A549 (cell line): ENCODE measurements at regions not wholly inside any gene's neighbourhood (a gene's known extent, or its start where the extent isn't known, plus 50 kb on each side); places are given as distances from the start of the nearest gene placed in this dataset.

ENCODE experiments used
- ATAC-seq, 2 experiments: fragments of 200-7000 bp in 1 of 2; fragments of >200 bp in 1 of 2; cut with Nextera tagmentation in 1 of 2; cut with Tn5 transposase in 1 of 2; 3 replicates each; pipeline versions ENCODE4 v1.8.0 to v1.9.1; 2018 to 2020; ENCODE audit warnings: mild to moderate bottlenecking in 1 of 2, moderate library complexity in 1 of 2
- CTCF ChIA-PET: fragments of 300-600 bp; sonication (Branson Sonifier 250); formaldehyde crosslinking; extraction: SDS; loops from one replicate; lab custom pipeline; 2021; ENCODE audit warnings: antibody characterized with exemption, inconsistent platforms; lab: Yijun Ruan, JAX
- POLR2A ChIA-PET: fragments of 350-600 bp; formaldehyde crosslinking; extraction: SDS; loops from one replicate; lab custom pipeline; 2021; ENCODE audit warnings: antibody characterized with exemption, inconsistent platforms; lab: Yijun Ruan, JAX
- DNase-seq, 2 experiments: peaks; one replicate each; pipeline versions ENCODE4 v3.0.0 to v3.0.0-alpha.2; 2011 to 2016; ENCODE audit warnings: low read depth in 1 of 2, low spot score in 1 of 2
- FAIRE-seq: peaks from 2 replicates; lab custom pipeline; 2011; peaks lifted over from hg19 to GRCh38; lab: Jason Lieb, UNC
- H3K27ac ChIP-seq, 2 experiments: fragments of >200 bp; sonication (Bioruptor Twin); formaldehyde crosslinking; 3 replicates each; pipeline ENCODE4 v1.5.1; 2016 to 2017
- H3K4me1 ChIP-seq: fragments of >200 bp; sonication (Bioruptor Twin); formaldehyde crosslinking; 3 replicates; pipeline ENCODE4 v1.6.1; 2016
- H3K4me2 ChIP-seq: fragments of >200 bp; sonication (Bioruptor Twin); formaldehyde crosslinking; 3 replicates; pipeline ENCODE4 v1.6.1; 2016
- H3K4me3 ChIP-seq: fragments of >200 bp; sonication (Bioruptor Twin); formaldehyde crosslinking; 3 replicates; pipeline ENCODE4 v1.5.1; 2016
- H3K9me3 ChIP-seq: fragments of >200 bp; sonication (Bioruptor Twin); formaldehyde crosslinking; 3 replicates; pipeline ENCODE4 v1.6.1; 2016
- EHF ChIP-seq: fragments of 250-450 bp; sonication (Bioruptor Pico); IDR thresholded peaks from 2 replicates; pipeline ENCODE4 v1.5.0; 2020; ENCODE audit warnings: mild to moderate bottlenecking
- EHMT2 ChIP-seq: fragments of 200-600 bp; sonication (generic); IDR thresholded peaks from 2 replicates; pipeline ENCODE4 v1.6.1; 2016; ENCODE audit warnings: antibody characterized with exemption, low read depth, mild to moderate bottlenecking, moderate library complexity
- FOXS1 ChIP-seq: fragments of 250-450 bp; sonication (Bioruptor Pico); IDR thresholded peaks from 2 replicates; pipeline ENCODE4 v1.5.0; 2020; ENCODE audit warnings: mild to moderate bottlenecking, moderate library complexity
- GATA3 ChIP-seq: IDR thresholded peaks from 2 replicates; pipeline ENCODE4 v1.6.1; 2012; ENCODE audit warnings: borderline replicate concordance
- HOXA7 ChIP-seq: fragments of 250-450 bp; sonication (Bioruptor Pico); IDR thresholded peaks from 2 replicates; pipeline ENCODE4 v1.5.0; 2020; ENCODE audit warnings: mild to moderate bottlenecking, moderate library complexity
- JUNB ChIP-seq: fragments of >200 bp; sonication (Bioruptor Twin); formaldehyde crosslinking; IDR thresholded peaks from 2 replicates; pipeline ENCODE4 v1.6.1; 2016
- MAZ ChIP-seq: fragments of 150-350 bp; IDR thresholded peaks from 2 replicates; pipeline ENCODE4 v1.6.1; 2014; ENCODE audit warnings: antibody characterized with exemption, low read depth, low read length, borderline replicate concordance
- MYC ChIP-seq: IDR thresholded peaks from 2 replicates; pipeline ENCODE4 v1.6.1; 2012; ENCODE audit warnings: mild to moderate bottlenecking, inconsistent platforms, low read length, improper control_type of control experiment, borderline replicate concordance
- NFE2L2 ChIP-seq: fragments of 150-350 bp; conservative IDR thresholded peaks from 2 replicates; pipeline ENCODE4 v1.6.1; 2014; ENCODE audit warnings: low read length
- NPAS2 ChIP-seq: fragments of 250-450 bp; sonication (Bioruptor Pico); IDR thresholded peaks from 2 replicates; pipeline ENCODE4 v1.8.0; 2022; ENCODE audit warnings: mild to moderate bottlenecking, moderate library complexity, borderline replicate concordance
- PHF8 ChIP-seq: fragments of 200-600 bp; sonication (generic); IDR thresholded peaks from 2 replicates; pipeline ENCODE4 v1.6.1; 2016; ENCODE audit warnings: low read depth, mild to moderate bottlenecking, antibody characterized with exemption, moderate library complexity, borderline replicate concordance
- RARB ChIP-seq: fragments of 250-450 bp; sonication (Bioruptor Pico); IDR thresholded peaks from 2 replicates; pipeline ENCODE4 v1.8.0; 2021; ENCODE audit warnings: mild to moderate bottlenecking, moderate library complexity
- RCOR1 ChIP-seq: fragments of 150-350 bp; IDR thresholded peaks from 2 replicates; pipeline ENCODE4 v1.6.1; 2014; ENCODE audit warnings: antibody characterized with exemption, low read length, low read depth
- RFX5 ChIP-seq: fragments of 450-650 bp; IDR thresholded peaks from 2 replicates; pipeline ENCODE4 v1.7.1; 2014; ENCODE audit warnings: antibody characterized with exemption, mild to moderate bottlenecking, moderate library complexity
- ZC3H11A ChIP-seq: fragments of 450-650 bp; IDR thresholded peaks from 2 replicates; pipeline ENCODE4 v1.6.1; 2014; ENCODE audit warnings: antibody characterized with exemption, mild to moderate bottlenecking
- ZFP36 ChIP-seq: fragments of 450-650 bp; IDR thresholded peaks from 2 replicates; pipeline ENCODE4 v1.6.1; 2014; ENCODE audit warnings: borderline replicate concordance; ENCODE audit not compliant: partially characterized antibody
- ZNF302 ChIP-seq: fragments of 250-450 bp; sonication (Bioruptor Pico); IDR thresholded peaks from 2 replicates; pipeline ENCODE4 v1.9.0; 2021; ENCODE audit warnings: inconsistent platforms, mild to moderate bottlenecking, moderate library complexity
- WGBS: methylation state at CpG from one replicate; pipeline ENCODE4 v1.1.6; 2017; ENCODE audit errors: missing lambda C conversion rate; 5-methylcytosine and 5-hydroxymethylcytosine counted together
- TF ChIP-seq, protein P1 (sequence below): fragments of >200 bp; sonication (Bioruptor Twin); formaldehyde crosslinking; IDR thresholded peaks from 2 replicates; pipeline ENCODE4 v1.6.1; 2016
- TF ChIP-seq, protein P2 (sequence below): IDR thresholded peaks from 2 replicates; pipeline ENCODE4 v1.6.1; 2012; ENCODE audit warnings: low read depth, borderline replicate concordance
- TF ChIP-seq, protein P3 (sequence below): fragments of 250-450 bp; sonication (Bioruptor Pico); IDR thresholded peaks from 2 replicates; pipeline ENCODE4 v1.5.0; 2020; ENCODE audit warnings: low read depth, mild to moderate bottlenecking, moderate library complexity
- TF ChIP-seq, protein P4 (sequence below): fragments of 150-350 bp; IDR thresholded peaks from 2 replicates; pipeline ENCODE4 v1.6.1; 2014; ENCODE audit warnings: low read depth, mild to moderate bottlenecking, low read length
- TF ChIP-seq, protein P5 (sequence below): fragments of 200-600 bp; sonication (generic); IDR thresholded peaks from 2 replicates; pipeline ENCODE4 v1.6.1; 2016; ENCODE audit warnings: antibody characterized with exemption, mild to moderate bottlenecking, moderate library complexity
- TF ChIP-seq, protein P6 (sequence below): IDR thresholded peaks from 2 replicates; pipeline ENCODE4 v1.6.1; 2012

DNA sequence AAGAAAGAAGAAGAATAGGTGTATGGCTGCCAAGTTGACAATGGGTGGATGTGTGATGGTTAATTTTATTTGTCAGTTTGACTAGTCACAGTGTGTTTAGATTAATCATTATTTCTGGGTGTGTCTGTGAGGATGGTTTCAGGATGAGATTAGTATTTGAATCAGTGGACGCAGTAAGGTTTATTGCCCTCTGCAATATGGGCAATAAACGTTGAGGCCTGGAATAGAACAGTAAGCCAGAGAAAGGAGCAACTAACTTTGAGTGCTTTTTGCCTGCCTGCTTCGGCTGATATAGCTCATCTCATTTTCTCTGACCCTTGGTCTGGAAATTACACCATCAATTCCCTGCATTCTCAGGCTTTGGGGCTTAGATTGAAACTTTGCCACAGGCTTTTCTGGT, 140.8 kb upstream of the SPANXN4 start:
- Histone ChIP-seq H3K4me1 (no peaks in the 10 kb centered on the region), H3K4me3 (no peak overlapping the region), H3K4me2 (no peak overlapping the region), H3K27ac (no peak overlapping the region), H3K9me3 (no peaks in the 10 kb centered on the region)
- ChIA-PET CTCF (no interaction called here), POLR2A (no interaction called here)
- WGBS = 31% methylated on average over 3 of the region's 3 CpGs
- DNase-seq = no peak
- FAIRE-seq = no peak
- ATAC-seq = no peak
- TF ChIP-seq, protein P1, sequence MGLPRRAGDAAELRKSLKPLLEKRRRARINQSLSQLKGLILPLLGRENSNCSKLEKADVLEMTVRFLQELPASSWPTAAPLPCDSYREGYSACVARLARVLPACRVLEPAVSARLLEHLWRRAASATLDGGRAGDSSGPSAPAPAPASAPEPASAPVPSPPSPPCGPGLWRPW = no peak
- TF ChIP-seq, protein P2, sequence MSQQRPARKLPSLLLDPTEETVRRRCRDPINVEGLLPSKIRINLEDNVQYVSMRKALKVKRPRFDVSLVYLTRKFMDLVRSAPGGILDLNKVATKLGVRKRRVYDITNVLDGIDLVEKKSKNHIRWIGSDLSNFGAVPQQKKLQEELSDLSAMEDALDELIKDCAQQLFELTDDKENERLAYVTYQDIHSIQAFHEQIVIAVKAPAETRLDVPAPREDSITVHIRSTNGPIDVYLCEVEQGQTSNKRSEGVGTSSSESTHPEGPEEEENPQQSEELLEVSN = no peak
- no peak for TF ChIP-seq MAZ
- TF ChIP-seq FOXS1 (CRISPR knock-in tag) = no peak
- no peak for TF ChIP-seq RCOR1

DNA sequence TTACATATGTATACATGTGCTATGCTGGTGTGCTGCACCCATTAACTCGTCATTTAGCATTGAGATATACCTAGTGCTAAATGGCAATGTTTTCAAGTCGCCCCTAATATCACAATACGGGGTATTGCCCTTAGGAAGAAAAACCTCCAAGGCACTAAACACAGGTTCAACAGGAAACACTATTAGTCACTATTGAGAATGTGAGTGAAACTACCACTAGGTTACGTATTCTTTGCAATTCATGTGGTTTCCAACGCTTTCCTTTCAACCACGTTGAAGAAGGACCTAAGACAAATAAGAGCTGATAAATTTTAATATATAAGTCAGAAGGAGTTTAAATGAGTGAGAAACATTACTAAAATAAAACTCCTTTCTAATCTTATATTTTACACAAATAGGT, 134.7 kb upstream of the SPANXN4 start:
- ChIA-PET POLR2A (no interaction called here), CTCF (no interaction called here)
- DNase-seq = no peak
- Histone ChIP-seq H3K4me1 (no peaks in the 10 kb centered on the region), H3K4me2 (no peak overlapping the region), H3K9me3 (no peaks in the 10 kb centered on the region), H3K4me3 (no peak overlapping the region), H3K27ac (no peak overlapping the region)
- TF ChIP-seq HOXA7 = no peak
- TF ChIP-seq NFE2L2 = no peak
- TF ChIP-seq ZNF302 (CRISPR knock-in tag) = no peak
- TF ChIP-seq PHF8 = no peak
- no peak for TF ChIP-seq ZC3H11A
- TF ChIP-seq, protein P3, sequence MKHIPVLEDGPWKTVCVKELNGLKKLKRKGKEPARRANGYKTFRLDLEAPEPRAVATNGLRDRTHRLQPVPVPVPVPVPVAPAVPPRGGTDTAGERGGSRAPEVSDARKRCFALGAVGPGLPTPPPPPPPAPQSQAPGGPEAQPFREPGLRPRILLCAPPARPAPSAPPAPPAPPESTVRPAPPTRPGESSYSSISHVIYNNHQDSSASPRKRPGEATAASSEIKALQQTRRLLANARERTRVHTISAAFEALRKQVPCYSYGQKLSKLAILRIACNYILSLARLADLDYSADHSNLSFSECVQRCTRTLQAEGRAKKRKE (CRISPR knock-in tag) = no peak
- no peak for TF ChIP-seq FOXS1 (CRISPR knock-in tag)
- no peak for TF ChIP-seq EHMT2
- no peak for TF ChIP-seq GATA3
- TF ChIP-seq, protein P4, sequence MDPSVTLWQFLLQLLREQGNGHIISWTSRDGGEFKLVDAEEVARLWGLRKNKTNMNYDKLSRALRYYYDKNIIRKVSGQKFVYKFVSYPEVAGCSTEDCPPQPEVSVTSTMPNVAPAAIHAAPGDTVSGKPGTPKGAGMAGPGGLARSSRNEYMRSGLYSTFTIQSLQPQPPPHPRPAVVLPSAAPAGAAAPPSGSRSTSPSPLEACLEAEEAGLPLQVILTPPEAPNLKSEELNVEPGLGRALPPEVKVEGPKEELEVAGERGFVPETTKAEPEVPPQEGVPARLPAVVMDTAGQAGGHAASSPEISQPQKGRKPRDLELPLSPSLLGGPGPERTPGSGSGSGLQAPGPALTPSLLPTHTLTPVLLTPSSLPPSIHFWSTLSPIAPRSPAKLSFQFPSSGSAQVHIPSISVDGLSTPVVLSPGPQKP = no peak
- 4% methylated on average over 6 of the region's 6 CpGs for WGBS
- no peak for FAIRE-seq
- ATAC-seq = no peak

DNA sequence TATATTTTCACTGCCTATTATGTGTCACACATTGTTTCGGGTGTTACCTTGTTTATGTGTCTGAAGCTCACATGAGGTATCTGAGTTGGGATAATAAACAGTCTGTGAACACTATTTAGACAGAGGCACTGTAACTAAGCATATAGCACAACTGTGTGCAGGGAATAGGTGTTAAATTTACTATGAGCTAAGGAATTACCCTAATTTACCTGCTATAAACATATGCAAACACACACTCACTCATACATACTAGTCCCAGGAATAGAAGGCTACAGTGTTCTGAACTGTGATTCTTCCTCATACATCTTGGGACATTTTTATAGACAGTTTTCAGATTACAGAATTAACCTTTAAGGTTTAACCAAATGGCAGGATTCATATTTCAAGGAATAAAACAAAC, 127.6 kb upstream of the SPANXN4 start:
- no peak overlapping the region for H3K4me2 ChIP-seq
- POLR2A ChIA-PET = no interaction called here
- H3K4me3 ChIP-seq = no peak overlapping the region
- WGBS = 3% methylated on average over 1 of the region's 1 CpG
- CTCF ChIA-PET = no interaction called here
- no peak for DNase-seq
- FAIRE-seq = no peak
- H3K9me3 ChIP-seq = no peaks in the 10 kb centered on the region
- no peak overlapping the region for H3K27ac ChIP-seq
- no peak for ATAC-seq
- no peaks in the 10 kb centered on the region for H3K4me1 ChIP-seq
- TF ChIP-seq MYC = no peak
- no peak for TF ChIP-seq RARB (CRISPR knock-in tag)
- no peak for TF ChIP-seq ZFP36
- TF ChIP-seq, protein P5, sequence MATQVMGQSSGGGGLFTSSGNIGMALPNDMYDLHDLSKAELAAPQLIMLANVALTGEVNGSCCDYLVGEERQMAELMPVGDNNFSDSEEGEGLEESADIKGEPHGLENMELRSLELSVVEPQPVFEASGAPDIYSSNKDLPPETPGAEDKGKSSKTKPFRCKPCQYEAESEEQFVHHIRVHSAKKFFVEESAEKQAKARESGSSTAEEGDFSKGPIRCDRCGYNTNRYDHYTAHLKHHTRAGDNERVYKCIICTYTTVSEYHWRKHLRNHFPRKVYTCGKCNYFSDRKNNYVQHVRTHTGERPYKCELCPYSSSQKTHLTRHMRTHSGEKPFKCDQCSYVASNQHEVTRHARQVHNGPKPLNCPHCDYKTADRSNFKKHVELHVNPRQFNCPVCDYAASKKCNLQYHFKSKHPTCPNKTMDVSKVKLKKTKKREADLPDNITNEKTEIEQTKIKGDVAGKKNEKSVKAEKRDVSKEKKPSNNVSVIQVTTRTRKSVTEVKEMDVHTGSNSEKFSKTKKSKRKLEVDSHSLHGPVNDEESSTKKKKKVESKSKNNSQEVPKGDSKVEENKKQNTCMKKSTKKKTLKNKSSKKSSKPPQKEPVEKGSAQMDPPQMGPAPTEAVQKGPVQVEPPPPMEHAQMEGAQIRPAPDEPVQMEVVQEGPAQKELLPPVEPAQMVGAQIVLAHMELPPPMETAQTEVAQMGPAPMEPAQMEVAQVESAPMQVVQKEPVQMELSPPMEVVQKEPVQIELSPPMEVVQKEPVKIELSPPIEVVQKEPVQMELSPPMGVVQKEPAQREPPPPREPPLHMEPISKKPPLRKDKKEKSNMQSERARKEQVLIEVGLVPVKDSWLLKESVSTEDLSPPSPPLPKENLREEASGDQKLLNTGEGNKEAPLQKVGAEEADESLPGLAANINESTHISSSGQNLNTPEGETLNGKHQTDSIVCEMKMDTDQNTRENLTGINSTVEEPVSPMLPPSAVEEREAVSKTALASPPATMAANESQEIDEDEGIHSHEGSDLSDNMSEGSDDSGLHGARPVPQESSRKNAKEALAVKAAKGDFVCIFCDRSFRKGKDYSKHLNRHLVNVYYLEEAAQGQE = no peak
- TF ChIP-seq EHF (CRISPR knock-in tag) = no peak
- no peak for TF ChIP-seq JUNB
- no peak for TF ChIP-seq NFE2L2
- TF ChIP-seq RFX5 = no peak
- TF ChIP-seq NPAS2 (CRISPR knock-in tag) = no peak
- TF ChIP-seq HOXA7 = no peak
- TF ChIP-seq, protein P6, sequence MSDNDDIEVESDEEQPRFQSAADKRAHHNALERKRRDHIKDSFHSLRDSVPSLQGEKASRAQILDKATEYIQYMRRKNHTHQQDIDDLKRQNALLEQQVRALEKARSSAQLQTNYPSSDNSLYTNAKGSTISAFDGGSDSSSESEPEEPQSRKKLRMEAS = no peak
- no peak for TF ChIP-seq GATA3
